HepG2 (cell line): ENCODE measurements at regions not wholly inside any gene's neighbourhood (a gene's known extent, or its start where the extent isn't known, plus 50 kb on each side); places are given as distances from the start of the nearest gene placed in this dataset.

Source experiments
- ATAC-seq: fragments of 200-7000 bp; cut with Tn5 transposase; 3 replicates; pipeline ENCODE4 v1.9.1; 2020; ENCODE audit warnings: mild to moderate bottlenecking, moderate library complexity
- BruUV-seq: library from RNA; stranded (reverse); fragments of 400-500 nt; replicated peaks from 2 replicates; lab custom pipeline; 2021; lab: Mats Ljungman, UMichigan
- CTCF ChIA-PET: fragments of 300-600 bp; formaldehyde crosslinking; extraction: SDS; loops from one replicate; lab custom pipeline; 2021; ENCODE audit warnings: low total read pairs, inconsistent platforms, low intra/inter-chr PET ratio; lab: Yijun Ruan, JAX
- POLR2A ChIA-PET: fragments of 350-600 bp; sonication (Branson Sonifier 250); formaldehyde crosslinking; loops from one replicate; lab custom pipeline; 2020; ENCODE audit warnings: antibody characterized with exemption, inconsistent platforms; lab: Yijun Ruan, JAX
- DNase-seq: peaks from one replicate; pipeline ENCODE4 v3.0.0-alpha.2; 2015; ENCODE audit warnings: low spot score
- FAIRE-seq: peaks from 3 replicates; lab custom pipeline; 2011; peaks lifted over from hg19 to GRCh38; lab: Jason Lieb, UNC
- H2AFZ ChIP-seq: one replicate; pipeline ENCODE4 v1.6.1; 2011; ENCODE audit warnings: low read length, inconsistent platforms
- H3K27ac ChIP-seq: fragments of 300-600 bp; 3 replicates; pipeline ENCODE4 v1.8.0; 2011; ENCODE audit warnings: mixed run types, mild to moderate bottlenecking, mixed read lengths, low read length, inconsistent platforms; ENCODE audit not compliant: insufficient read depth; ENCODE audit errors: extremely low read length
- H3K27me3 ChIP-seq, 2 experiments: fragments of 200-600 bp in 1 of 2; 2 replicates in 1 of 2; 3 replicates in 1 of 2; pipeline versions ENCODE4 v1.6.0 to v1.8.0; 2011; ENCODE audit warnings: low read length in 2 of 2, mild to moderate bottlenecking in 2 of 2, moderate library complexity in 2 of 2, inconsistent platforms in 1 of 2; ENCODE audit not compliant: insufficient read depth in 2 of 2, control insufficient read depth in 1 of 2
- H3K36me3 ChIP-seq, 2 experiments: fragments of 200-600 bp in 1 of 2; replicated peaks in 1 of 2; 2 replicates in 1 of 2; 3 replicates in 1 of 2; pipeline versions ENCODE4 v1.5.1 to v1.8.0; 2011; ENCODE audit warnings: low read length in 2 of 2, inconsistent platforms in 1 of 2; ENCODE audit not compliant: insufficient read depth in 2 of 2, control insufficient read depth in 1 of 2
- H3K4me1 ChIP-seq: 2 replicates; pipeline ENCODE4 v1.5.1; 2012; ENCODE audit warnings: low read length, inconsistent platforms; ENCODE audit not compliant: insufficient read depth
- H3K4me2 ChIP-seq: 2 replicates; pipeline ENCODE4 v1.6.0; 2011; ENCODE audit warnings: low read depth, low read length, inconsistent platforms
- H3K4me3 ChIP-seq, 3 experiments: fragments of 200-600 bp in 1 of 3; sonication (generic), shearing (Covaris generic) in 1 of 3; replicated peaks in 1 of 3; 2 replicates each; pipeline ENCODE4 v1.5.1; 2011 to 2016; ENCODE audit warnings: low read length in 3 of 3, inconsistent platforms in 2 of 3, low read depth in 2 of 3, mild to moderate bottlenecking in 2 of 3, control low read depth in 1 of 3, mixed read lengths in 1 of 3; ENCODE audit not compliant: insufficient read depth in 1 of 3
- H3K79me2 ChIP-seq: one replicate; pipeline ENCODE4 v1.6.1; 2011; ENCODE audit warnings: low read length, inconsistent platforms; ENCODE audit not compliant: insufficient read depth
- H3K9ac ChIP-seq: 2 replicates; pipeline ENCODE4 v1.6.0; 2011; ENCODE audit warnings: mild to moderate bottlenecking, low read depth, low read length, inconsistent platforms; ENCODE audit not compliant: insufficient read depth
- H3K9me3 ChIP-seq: 2 replicates; pipeline ENCODE4 v1.5.1; 2012; ENCODE audit warnings: mild to moderate bottlenecking, low read length
- H4K20me1 ChIP-seq: 2 replicates; pipeline ENCODE4 v1.6.0; 2011; ENCODE audit warnings: inconsistent platforms, mild to moderate bottlenecking, low read length, moderate library complexity; ENCODE audit not compliant: insufficient read depth
- FOXO1 ChIP-seq: sonication (generic); formaldehyde crosslinking; IDR thresholded peaks from 2 replicates; pipeline ENCODE4 v1.4.0; 2020; ENCODE audit warnings: missing genetic modification reagents
- NCOA2 ChIP-seq: sonication (generic); formaldehyde crosslinking; IDR thresholded peaks from 2 replicates; pipeline ENCODE4 v1.8.0; 2022; ENCODE audit warnings: inconsistent platforms
- NFYB ChIP-seq: sonication (generic); formaldehyde crosslinking; IDR thresholded peaks from 2 replicates; pipeline ENCODE4 v1.4.0; 2020; ENCODE audit warnings: missing genetic modification reagents
- PLRG1 ChIP-seq: fragments of 450-650 bp; conservative IDR thresholded peaks from 2 replicates; pipeline ENCODE4 v1.6.1; 2016
- SATB2 ChIP-seq: sonication (generic); formaldehyde crosslinking; IDR thresholded peaks from 2 replicates; pipeline ENCODE4 v1.5.0; 2020; ENCODE audit warnings: missing genetic modification reagents
- TCF7 ChIP-seq: sonication (generic); IDR thresholded peaks from 2 replicates; pipeline ENCODE4 v1.6.1; 2016; ENCODE audit warnings: antibody characterized with exemption, low read depth
- ZBTB1 ChIP-seq: sonication (generic); formaldehyde crosslinking; IDR thresholded peaks from 2 replicates; pipeline ENCODE4 v1.4.0; 2020; ENCODE audit warnings: missing genetic modification reagents, borderline replicate concordance
- ZBTB20 ChIP-seq: sonication (generic); formaldehyde crosslinking; IDR thresholded peaks from 2 replicates; pipeline ENCODE4 v1.8.1; 2023; ENCODE audit warnings: missing genetic modification reagents, low read depth, mild to moderate bottlenecking, borderline replicate concordance
- ZNF3 ChIP-seq: IDR thresholded peaks from 2 replicates; pipeline ENCODE4 v1.7.0; 2017; ENCODE audit warnings: inconsistent platforms
- ZNF331 ChIP-seq: sonication (generic); formaldehyde crosslinking; IDR thresholded peaks from 2 replicates; pipeline ENCODE4 v1.4.0; 2020; ENCODE audit warnings: missing genetic modification reagents
- ZNF644 ChIP-seq: IDR thresholded peaks from 2 replicates; pipeline ENCODE4 v1.6.1; 2016; ENCODE audit warnings: low read depth
- ZNF775 ChIP-seq: sonication (generic); formaldehyde crosslinking; IDR thresholded peaks from 2 replicates; pipeline ENCODE4 v1.4.0; 2020; ENCODE audit warnings: missing genetic modification reagents, mild to moderate bottlenecking, moderate library complexity, borderline replicate concordance
- ZNF790 ChIP-seq: sonication (generic); formaldehyde crosslinking; IDR thresholded peaks from 2 replicates; pipeline ENCODE4 v1.8.0; 2022; ENCODE audit warnings: missing genetic modification reagents, mild to moderate bottlenecking, borderline replicate concordance
- WGBS: methylation state at CpG from one replicate; pipeline ENCODE4 v1.1.6; 2017; ENCODE audit warnings: low lambda C conversion rate; 5-methylcytosine and 5-hydroxymethylcytosine counted together
- in situ Hi-C: cut with HindIII; loops from 2 replicates; pipeline ENCODE4 v1.10.0; 2017; ENCODE audit warnings: low pct_unique_long_range_greater_than_20kb; ENCODE audit not compliant: extremely low pct_ligation_motif_present
- intact Hi-C: fragments of 100-400 bp; cut with micrococcal nuclease; formaldehyde crosslinking; loops from one replicate; pipeline ENCODE4 v1.10.0; 2022; ENCODE audit not compliant: unreplicated experiment
- TF ChIP-seq, protein P1 (sequence below): sonication (generic); formaldehyde crosslinking; IDR thresholded peaks from 2 replicates; pipeline ENCODE4 v1.4.0; 2020; ENCODE audit warnings: mild to moderate bottlenecking, missing genetic modification reagents
- TF ChIP-seq, protein P2 (sequence below): sonication (generic); formaldehyde crosslinking; IDR thresholded peaks from 2 replicates; pipeline ENCODE4 v1.4.0; 2020; ENCODE audit warnings: mild to moderate bottlenecking, missing genetic modification reagents
- TF ChIP-seq, protein P3 (sequence below): IDR thresholded peaks from 2 replicates; pipeline ENCODE4 v1.6.1; 2016

DNA sequence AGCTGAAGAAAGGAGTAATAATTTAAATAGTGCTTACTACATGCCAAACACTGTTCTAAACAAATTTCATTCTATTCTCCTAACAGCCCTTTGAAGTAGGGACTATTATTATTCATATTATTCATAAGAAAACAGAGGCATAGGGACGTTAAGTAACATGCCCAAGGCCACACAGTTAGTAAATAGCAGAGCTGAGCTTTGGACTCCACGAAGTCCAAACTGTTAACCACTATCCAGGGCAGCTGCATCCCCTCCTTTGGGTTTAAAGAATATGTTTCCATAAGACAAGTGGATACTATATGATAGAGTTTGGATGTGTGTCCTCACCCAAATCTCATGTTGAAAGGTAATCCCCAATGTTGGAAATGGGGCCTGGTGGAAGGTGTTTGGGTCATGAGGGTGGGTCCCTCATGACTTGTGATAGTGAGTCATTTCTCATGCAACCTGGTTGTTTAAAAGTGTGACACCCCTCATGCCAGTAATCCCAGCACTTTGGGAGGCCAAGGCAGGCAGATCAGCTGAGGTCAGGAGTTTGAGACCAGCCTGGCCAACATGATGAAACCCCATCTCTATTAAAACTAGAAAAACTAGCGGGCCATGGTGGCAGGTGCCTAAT, 144.0 kb upstream of the CXADR start (continued):
- TF ChIP-seq FOXO1 (CRISPR knock-in tag) (peak; percentile 75; the same call in 1 of the 2 replicates), ZNF644 (CRISPR knock-in tag) (peak; percentile 76), TCF7 (peak; percentile 65), NCOA2 (CRISPR knock-in tag) (peak; percentile 50; the same call in 1 of the 2 replicates), ZNF3 (no peak)

DNA sequence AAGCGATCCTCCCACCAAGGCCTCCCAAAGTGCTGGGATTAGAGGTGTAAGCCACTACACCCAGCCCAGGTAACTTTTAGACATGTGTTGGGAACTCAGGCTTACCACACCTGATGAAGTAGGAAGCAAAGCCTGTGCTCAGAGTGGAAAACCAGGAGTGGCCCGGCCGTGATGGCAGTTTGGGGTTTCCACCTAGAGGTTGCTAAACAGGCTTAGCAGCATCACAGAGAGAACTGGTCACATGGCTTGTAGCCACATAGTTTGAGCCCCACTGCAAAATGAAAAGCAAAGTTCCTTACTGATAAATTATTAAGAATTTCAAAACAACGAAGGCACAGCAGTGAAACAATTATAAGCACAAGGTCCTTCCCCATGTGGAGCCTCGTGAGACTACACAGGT, 142.6 kb upstream of the CXADR start:
- Histone ChIP-seq H3K4me1 (peaks cover 53% of the 10 kb centered on the region), H3K27ac (no peak overlapping the region), H3K4me3 (no peak overlapping the region), H3K36me3 (no peaks in the 10 kb centered on the region), H4K20me1 (no peaks in the 10 kb centered on the region), H2AFZ (peak overlapping the region; percentile 49), H3K79me2 (no peaks in the 10 kb centered on the region), H3K27me3 (no peaks in the 10 kb centered on the region), H3K9ac (no peak overlapping the region), H3K4me2 (no peak overlapping the region), H3K9me3 (no peaks in the 10 kb centered on the region)
- intact Hi-C loops: no loop called here
- WGBS: 43% methylated on average over 5 of the region's 5 CpGs
- ChIA-PET POLR2A (no interaction called here), CTCF (no interaction called here)
- no peak for FAIRE-seq
- TF ChIP-seq, protein P1, sequence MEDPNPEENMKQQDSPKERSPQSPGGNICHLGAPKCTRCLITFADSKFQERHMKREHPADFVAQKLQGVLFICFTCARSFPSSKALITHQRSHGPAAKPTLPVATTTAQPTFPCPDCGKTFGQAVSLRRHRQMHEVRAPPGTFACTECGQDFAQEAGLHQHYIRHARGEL: no peak
- no peak for TF ChIP-seq ZNF790 (CRISPR knock-in tag)
- TF ChIP-seq, protein P2, sequence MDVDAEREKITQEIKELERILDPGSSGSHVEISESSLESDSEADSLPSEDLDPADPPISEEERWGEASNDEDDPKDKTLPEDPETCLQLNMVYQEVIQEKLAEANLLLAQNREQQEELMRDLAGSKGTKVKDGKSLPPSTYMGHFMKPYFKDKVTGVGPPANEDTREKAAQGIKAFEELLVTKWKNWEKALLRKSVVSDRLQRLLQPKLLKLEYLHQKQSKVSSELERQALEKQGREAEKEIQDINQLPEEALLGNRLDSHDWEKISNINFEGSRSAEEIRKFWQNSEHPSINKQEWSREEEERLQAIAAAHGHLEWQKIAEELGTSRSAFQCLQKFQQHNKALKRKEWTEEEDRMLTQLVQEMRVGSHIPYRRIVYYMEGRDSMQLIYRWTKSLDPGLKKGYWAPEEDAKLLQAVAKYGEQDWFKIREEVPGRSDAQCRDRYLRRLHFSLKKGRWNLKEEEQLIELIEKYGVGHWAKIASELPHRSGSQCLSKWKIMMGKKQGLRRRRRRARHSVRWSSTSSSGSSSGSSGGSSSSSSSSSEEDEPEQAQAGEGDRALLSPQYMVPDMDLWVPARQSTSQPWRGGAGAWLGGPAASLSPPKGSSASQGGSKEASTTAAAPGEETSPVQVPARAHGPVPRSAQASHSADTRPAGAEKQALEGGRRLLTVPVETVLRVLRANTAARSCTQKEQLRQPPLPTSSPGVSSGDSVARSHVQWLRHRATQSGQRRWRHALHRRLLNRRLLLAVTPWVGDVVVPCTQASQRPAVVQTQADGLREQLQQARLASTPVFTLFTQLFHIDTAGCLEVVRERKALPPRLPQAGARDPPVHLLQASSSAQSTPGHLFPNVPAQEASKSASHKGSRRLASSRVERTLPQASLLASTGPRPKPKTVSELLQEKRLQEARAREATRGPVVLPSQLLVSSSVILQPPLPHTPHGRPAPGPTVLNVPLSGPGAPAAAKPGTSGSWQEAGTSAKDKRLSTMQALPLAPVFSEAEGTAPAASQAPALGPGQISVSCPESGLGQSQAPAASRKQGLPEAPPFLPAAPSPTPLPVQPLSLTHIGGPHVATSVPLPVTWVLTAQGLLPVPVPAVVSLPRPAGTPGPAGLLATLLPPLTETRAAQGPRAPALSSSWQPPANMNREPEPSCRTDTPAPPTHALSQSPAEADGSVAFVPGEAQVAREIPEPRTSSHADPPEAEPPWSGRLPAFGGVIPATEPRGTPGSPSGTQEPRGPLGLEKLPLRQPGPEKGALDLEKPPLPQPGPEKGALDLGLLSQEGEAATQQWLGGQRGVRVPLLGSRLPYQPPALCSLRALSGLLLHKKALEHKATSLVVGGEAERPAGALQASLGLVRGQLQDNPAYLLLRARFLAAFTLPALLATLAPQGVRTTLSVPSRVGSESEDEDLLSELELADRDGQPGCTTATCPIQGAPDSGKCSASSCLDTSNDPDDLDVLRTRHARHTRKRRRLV (CRISPR knock-in tag): no peak
- no peak for TF ChIP-seq ZNF331 (CRISPR knock-in tag)
- no peak for TF ChIP-seq ZBTB1 (CRISPR knock-in tag)
- no peak for TF ChIP-seq ZBTB20
- TF ChIP-seq PLRG1: no peak
- TF ChIP-seq SATB2 (CRISPR knock-in tag): no peak
- TF ChIP-seq, protein P3, sequence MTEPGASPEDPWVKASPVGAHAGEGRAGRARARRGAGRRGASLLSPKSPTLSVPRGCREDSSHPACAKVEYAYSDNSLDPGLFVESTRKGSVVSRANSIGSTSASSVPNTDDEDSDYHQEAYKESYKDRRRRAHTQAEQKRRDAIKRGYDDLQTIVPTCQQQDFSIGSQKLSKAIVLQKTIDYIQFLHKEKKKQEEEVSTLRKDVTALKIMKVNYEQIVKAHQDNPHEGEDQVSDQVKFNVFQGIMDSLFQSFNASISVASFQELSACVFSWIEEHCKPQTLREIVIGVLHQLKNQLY (CRISPR knock-in tag): no peak
- no peak for TF ChIP-seq ZNF775 (CRISPR knock-in tag)
- TF ChIP-seq NFYB (CRISPR knock-in tag): no peak
- DNase-seq: no peak
- no peak for ATAC-seq
- no TSS peak for BruUV-seq
- in situ Hi-C loops: no loop called here
